ENCODE measurements at regions not wholly inside any gene's neighbourhood (a gene's known extent, or its start where the extent isn't known, plus 50 kb on each side); places are given as distances from the start of the nearest gene placed in this dataset.

GRCh38 chr11:111000400-111001080, 245.0 kb upstream of the POU2AF2 start:
- H3K4me3 ChIP-seq (ENCODE audit: low read length) = no peak overlapping the region
- DNase-seq (ENCODE audit: low read depth, low spot score) = no peak

GRCh38 chr11:110992481-110992880, 253.0 kb upstream of the POU2AF2 start:
- DNase-seq (ENCODE audit: low read depth, low spot score) = no peak
- H3K4me3 ChIP-seq (ENCODE audit: low read length) = no peak overlapping the region

GRCh38 chr11:110991661-110992355, 253.7 kb upstream of the POU2AF2 start:
- no peak overlapping the region for H3K4me3 ChIP-seq (ENCODE audit: low read length)
- DNase-seq (ENCODE audit: low read depth, low spot score) = no peak

GRCh38 chr11:110990311-110990710, 255.2 kb upstream of the POU2AF2 start:
- DNase-seq (ENCODE audit: low read depth, low spot score) = no peak
- no peak overlapping the region for H3K4me3 ChIP-seq (ENCODE audit: low read length)

GRCh38 chr11:110989428-110990133, 255.9 kb upstream of the POU2AF2 start:
- H3K4me3 ChIP-seq (ENCODE audit: low read length) = no peak overlapping the region
- no peak for DNase-seq (ENCODE audit: low read depth, low spot score)

- no peak for DNase-seq (ENCODE audit: low read depth, low spot score)
- no peak overlapping the region for H3K4me3 ChIP-seq (ENCODE audit: low read length)
These were observed 256.9 kb upstream of the POU2AF2 start for GRCh38 chr11:110988671-110989070.

- no peak overlapping the region for H3K4me3 ChIP-seq (ENCODE audit: low read length)
- DNase-seq (ENCODE audit: low read depth, low spot score) = no peak
These were observed 259.5 kb upstream of the POU2AF2 start for GRCh38 chr11:110986016-110986415.

- no peak for DNase-seq (ENCODE audit: low read depth, low spot score)
- no peak overlapping the region for H3K4me3 ChIP-seq (ENCODE audit: low read length)
These were observed 260.0 kb upstream of the POU2AF2 start for GRCh38 chr11:110985547-110985946.

- no peak overlapping the region for H3K4me3 ChIP-seq (ENCODE audit: low read length)
- no peak for DNase-seq (ENCODE audit: low read depth, low spot score)
These were observed 260.8 kb upstream of the POU2AF2 start for GRCh38 chr11:110984693-110985092.

- H3K4me3 ChIP-seq (ENCODE audit: low read length) = no peak overlapping the region
- DNase-seq (ENCODE audit: low read depth, low spot score) = no peak
These were observed 261.4 kb upstream of the POU2AF2 start for GRCh38 chr11:110984147-110984546.

GRCh38 chr11:110982214-110982613, 263.3 kb upstream of the POU2AF2 start:
- no peak for DNase-seq (ENCODE audit: low read depth, low spot score)
- H3K4me3 ChIP-seq (ENCODE audit: low read length) = no peak overlapping the region

GRCh38 chr11:110979696-110980095, 265.8 kb upstream of the POU2AF2 start:
- H3K4me3 ChIP-seq (ENCODE audit: low read length) = no peak overlapping the region
- DNase-seq (ENCODE audit: low read depth, low spot score) = no peak

GRCh38 chr11:110977661-110978060, 265.4 kb upstream of the ARHGAP20 start:
- H3K4me3 ChIP-seq (ENCODE audit: low read length) = no peak overlapping the region
- DNase-seq (ENCODE audit: low read depth, low spot score) = no peak

GRCh38 chr11:110974731-110975130, 262.5 kb upstream of the ARHGAP20 start:
- H3K4me3 ChIP-seq (ENCODE audit: low read length) = no peak overlapping the region
- no peak for DNase-seq (ENCODE audit: low read depth, low spot score)

GRCh38 chr11:110973401-110973980, 261.3 kb upstream of the ARHGAP20 start:
- DNase-seq (ENCODE audit: low read depth, low spot score) = no peak
- no peak overlapping the region for H3K4me3 ChIP-seq (ENCODE audit: low read length)

GRCh38 chr11:110972640-110973039, 260.4 kb upstream of the ARHGAP20 start:
- H3K4me3 ChIP-seq (ENCODE audit: low read length) = no peak overlapping the region
- no peak for DNase-seq (ENCODE audit: low read depth, low spot score)

GRCh38 chr11:110972106-110972505, 259.9 kb upstream of the ARHGAP20 start:
- no peak overlapping the region for H3K4me3 ChIP-seq (ENCODE audit: low read length)
- no peak for DNase-seq (ENCODE audit: low read depth, low spot score)

GRCh38 chr11:110971140-110971539, 258.9 kb upstream of the ARHGAP20 start:
- no peak overlapping the region for H3K4me3 ChIP-seq (ENCODE audit: low read length)
- no peak for DNase-seq (ENCODE audit: low read depth, low spot score)

- no peak for DNase-seq (ENCODE audit: low read depth, low spot score)
These were observed 256.3 kb upstream of the ARHGAP20 start for GRCh38 chr11:110968348-110969062.

More at GRCh38 chr11:110968348-110969062, 256.3 kb upstream of the ARHGAP20 start:
- H3K4me3 ChIP-seq (ENCODE audit: low read length) = no peak overlapping the region

All from Jurkat, Clone E6-1 (cell line).